ENCODE measurements at regions not wholly inside any gene's neighbourhood (a gene's known extent, or its start where the extent isn't known, plus 50 kb on each side); places are given as distances from the start of the nearest gene placed in this dataset.
"Not testable (repeated sequence)": the region's sequence is repeated elsewhere in the genome, so short reads cannot be mapped to it uniquely, and the experiment has no call there.

- H3K4me1 Mint-ChIP-seq, result peaks cover 6% of the 10 kb centered on the region
- H3K36me3 Mint-ChIP-seq (ENCODE audit: low read depth), result no peaks in the 10 kb centered on the region; the same call in 2 of the 3 replicates
- Histone ChIP-seq H3K4me1 (ENCODE audit: insufficient read depth) (no peaks in the 10 kb centered on the region), H3K4me3 (no peak overlapping the region), H2AFZ (peak overlapping the region; percentile 11; the same call in 1 of the 2 replicates), H3K27ac (ENCODE audit: low read depth) (no peak overlapping the region), H3F3A (replicated peaks; ENCODE audit: low read depth) (no peaks in the 10 kb centered on the region), H3K27me3 (ENCODE audit: insufficient read depth) (0 out of 2 replicates have a peak, but pooled peaks cover 5% of the 10 kb centered on the region), H3K36me3 (ENCODE audit: insufficient read depth) (no peaks in the 10 kb centered on the region), H4K20me1 (replicated peaks; ENCODE audit: insufficient read depth) (no peaks in the 10 kb centered on the region), H3K79me2 (replicated peaks; ENCODE audit: insufficient read depth) (no peaks in the 10 kb centered on the region), H3K4me2 (no peak overlapping the region), H3K9me2 (ENCODE audit: insufficient read depth) (no peaks in the 10 kb centered on the region)
- no peak for TF ChIP-seq JUNB (IDR thresholded peaks at IDR 0.05; ENCODE audit: unreplicated experiment)
- no peak for TF ChIP-seq CTCF (conservative IDR thresholded peaks at IDR 0.05; ENCODE audit: low read depth in 2 of 2)
- no peak for TF ChIP-seq CREB1 (CRISPR knock-in tag; IDR thresholded peaks at IDR 0.05; ENCODE audit: low read depth)
- no peak for TF ChIP-seq ZNF331 (CRISPR knock-in tag; IDR thresholded peaks at IDR 0.05; ENCODE audit: low read depth)
- no peak overlapping the region for H3K27ac Mint-ChIP-seq
- peaks cover 6% of the 10 kb centered on the region for H3K27me3 Mint-ChIP-seq (ENCODE audit: insufficient read depth, low read depth, poor library complexity)
- ATAC-seq (no peak), DNase-seq (ENCODE audit: low spot score) (no peak)
- H3K9me3 Mint-ChIP-seq, result no peaks in the 10 kb centered on the region; the same call in 1 of the 3 replicates
- no peak overlapping the region for H3K4me3 Mint-ChIP-seq
These were observed 70.7 kb upstream of the MED13 start for GRCh38 chr17:62135742-62136141.

DNA sequence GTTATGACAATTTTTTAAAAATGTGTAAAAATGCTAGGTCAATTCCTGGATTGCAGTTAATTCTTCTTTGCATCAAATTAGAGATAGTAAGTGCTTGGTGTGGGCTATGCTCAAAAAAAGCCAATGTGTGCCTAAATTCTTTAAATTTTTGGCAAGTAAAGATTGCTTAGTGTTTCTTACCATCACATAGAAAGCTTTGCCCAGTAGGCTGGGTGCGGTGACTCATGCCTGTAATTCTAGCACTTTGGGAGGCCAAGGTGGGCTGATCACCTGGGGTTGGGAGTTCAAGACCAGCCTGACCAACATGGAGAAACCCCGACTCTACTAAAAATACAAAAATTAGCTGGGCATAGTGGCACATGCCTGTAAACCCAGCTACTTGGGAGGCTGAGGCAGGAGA is 70.0 kb upstream of the MED13 start:
- not testable (repeated sequence) for H3K9me2 ChIP-seq (ENCODE audit: insufficient read depth); DNase-seq (ENCODE audit: low spot score); H3K27ac ChIP-seq (ENCODE audit: low read depth); H3K4me3 ChIP-seq; H3F3A ChIP-seq (replicated peaks; ENCODE audit: low read depth); H3K36me3 ChIP-seq (ENCODE audit: insufficient read depth); H3K79me2 ChIP-seq (replicated peaks; ENCODE audit: insufficient read depth); H3K4me3 Mint-ChIP-seq; H4K20me1 ChIP-seq (replicated peaks; ENCODE audit: insufficient read depth); ATAC-seq; H3K4me2 ChIP-seq; H3K36me3 Mint-ChIP-seq (ENCODE audit: low read depth); H3K27me3 ChIP-seq (ENCODE audit: insufficient read depth); H3K4me1 ChIP-seq (ENCODE audit: insufficient read depth); H3K27ac Mint-ChIP-seq; H2AFZ ChIP-seq; H3K27me3 Mint-ChIP-seq (ENCODE audit: insufficient read depth, low read depth, poor library complexity); H3K9me3 Mint-ChIP-seq; H3K4me1 Mint-ChIP-seq

- no peaks in the 10 kb centered on the region for H3K36me3 ChIP-seq (ENCODE audit: insufficient read depth)
- no peaks in the 10 kb centered on the region for H3K36me3 Mint-ChIP-seq (ENCODE audit: low read depth)
- no peaks in the 10 kb centered on the region; the same call in 2 of the 3 replicates for H3K9me3 Mint-ChIP-seq
- no peaks in the 10 kb centered on the region for H4K20me1 ChIP-seq (replicated peaks; ENCODE audit: insufficient read depth)
- no peak overlapping the region for H3K4me3 Mint-ChIP-seq
- H3K4me2 ChIP-seq, result no peak overlapping the region
- H3K9me2 ChIP-seq (ENCODE audit: insufficient read depth), result no peaks in the 10 kb centered on the region
- no peak for ATAC-seq
- DNase-seq (ENCODE audit: low spot score), result no peak
- H3K4me1 Mint-ChIP-seq, result peaks cover 6% of the 10 kb centered on the region
- no peaks in the 10 kb centered on the region for H3K79me2 ChIP-seq (replicated peaks; ENCODE audit: insufficient read depth)
- no peak overlapping the region for H3K4me3 ChIP-seq
- no peak overlapping the region for H3K27ac Mint-ChIP-seq
- no peak overlapping the region for H2AFZ ChIP-seq
- H3F3A ChIP-seq (replicated peaks; ENCODE audit: low read depth), result no peaks in the 10 kb centered on the region
- H3K27ac ChIP-seq (ENCODE audit: low read depth), result no peak overlapping the region
- 0 out of 2 replicates have a peak, but pooled peaks cover 5% of the 10 kb centered on the region for H3K27me3 ChIP-seq (ENCODE audit: insufficient read depth)
- peaks cover 3% of the 10 kb centered on the region for H3K27me3 Mint-ChIP-seq (ENCODE audit: insufficient read depth, low read depth, poor library complexity)
- no peaks in the 10 kb centered on the region for H3K4me1 ChIP-seq (ENCODE audit: insufficient read depth)
- TF ChIP-seq ZNF462 (CRISPR knock-in tag; IDR thresholded peaks at IDR 0.05), result no peak
- no peak for TF ChIP-seq ETS1 (IDR thresholded peaks at IDR 0.05)
- no peak for TF ChIP-seq CREB1 (CRISPR knock-in tag; IDR thresholded peaks at IDR 0.05; ENCODE audit: low read depth)
These were observed 69.3 kb upstream of the MED13 start for GRCh38 chr17:62134397-62134796.
